HG03066 (cell line): ENCODE measurements at regions not wholly inside any gene's neighbourhood (a gene's known extent, or its start where the extent isn't known, plus 50 kb on each side); places are given as distances from the start of the nearest gene placed in this dataset.
"Not testable (repeated sequence)": the region's sequence is repeated elsewhere in the genome, so short reads cannot be mapped to it uniquely, and the experiment has no call there.

Experiments
- ATAC-seq: cut with Tn5 transposase; IDR thresholded peaks from one replicate; pipeline ENCODE4 v1.9.1; 2021; ENCODE audit warnings: low read depth; ENCODE audit not compliant: unreplicated experiment

- no peak for ATAC-seq
Measured at GRCh38 chr1:196005426-196005825, 602.8 kb downstream of the KCNT2 start.

GRCh38 chr1:196004388-196004787 lies 603.9 kb downstream of the KCNT2 start:
- ATAC-seq = not testable (repeated sequence)

GRCh38 chr1:196002906-196003305 lies 605.3 kb downstream of the KCNT2 start:
- no peak for ATAC-seq

GRCh38 chr1:196002296-196002695 lies 605.9 kb downstream of the KCNT2 start:
- ATAC-seq = not testable (repeated sequence)

- no peak for ATAC-seq
Measured at GRCh38 chr1:196001188-196001587, 607.1 kb downstream of the KCNT2 start.

- no peak for ATAC-seq
Measured at GRCh38 chr1:195999022-195999421, 609.2 kb downstream of the KCNT2 start.

GRCh38 chr1:195981448-195982139 lies 626.6 kb downstream of the KCNT2 start:
- ATAC-seq = no peak

- no peak for ATAC-seq
Measured at GRCh38 chr1:195979646-195980045, 628.6 kb downstream of the KCNT2 start.

GRCh38 chr1:195973311-195973904 lies 634.8 kb downstream of the KCNT2 start:
- no peak for ATAC-seq

- ATAC-seq = no peak
Measured at GRCh38 chr1:195971589-195971988, 636.7 kb downstream of the KCNT2 start.

- no peak for ATAC-seq
Measured at GRCh38 chr1:195970209-195970608, 638.0 kb downstream of the KCNT2 start.

- no peak for ATAC-seq
Measured at GRCh38 chr1:195965475-195965874, 642.8 kb downstream of the KCNT2 start.

GRCh38 chr1:195965036-195965435 lies 643.2 kb downstream of the KCNT2 start:
- ATAC-seq = no peak

- ATAC-seq = no peak
Measured at GRCh38 chr1:195964516-195964915, 643.7 kb downstream of the KCNT2 start.

- ATAC-seq = no peak
Measured at GRCh38 chr1:195962051-195962450, 646.2 kb downstream of the KCNT2 start.

GRCh38 chr1:195960580-195960979 lies 647.7 kb downstream of the KCNT2 start:
- ATAC-seq = no peak

- ATAC-seq = no peak
Measured at GRCh38 chr1:195958131-195958530, 650.1 kb downstream of the KCNT2 start.

GRCh38 chr1:195956845-195957244 lies 651.4 kb downstream of the KCNT2 start:
- ATAC-seq = no peak

- no peak for ATAC-seq
Measured at GRCh38 chr1:195954848-195955247, 653.4 kb downstream of the KCNT2 start.

GRCh38 chr1:195951313-195951712 lies 656.9 kb downstream of the KCNT2 start:
- ATAC-seq = no peak

GRCh38 chr1:195948123-195948895 lies 659.9 kb downstream of the KCNT2 start:
- no peak for ATAC-seq

- ATAC-seq = no peak
Measured at GRCh38 chr1:195946500-195946899, 661.7 kb downstream of the KCNT2 start.
